C4-2B (cell line): ENCODE measurements at regions not wholly inside any gene's neighbourhood (a gene's known extent, or its start where the extent isn't known, plus 50 kb on each side); places are given as distances from the start of the nearest gene placed in this dataset.

Source experiments
- CTCF ChIP-seq: fragments of 450-650 bp; conservative IDR thresholded peaks from 2 replicates; pipeline ENCODE4 v1.5.1; 2017; ENCODE audit warnings: mild to moderate bottlenecking
- ZFX ChIP-seq: fragments of 450-650 bp; IDR thresholded peaks from 2 replicates; pipeline ENCODE4 v1.6.1; 2017

GRCh38 chr10:124173298-124173900 is 80.0 kb upstream of the CHST15 start:
- TF ChIP-seq CTCF (no peak), ZFX (no peak)
